GM12891 (cell line): ENCODE measurements at regions not wholly inside any gene's neighbourhood (a gene's known extent, or its start where the extent isn't known, plus 50 kb on each side); places are given as distances from the start of the nearest gene placed in this dataset.

Experiments used
- DNase-seq: peaks from one replicate; pipeline ENCODE4 v3.0.0; 2011; ENCODE audit warnings: low spot score; ENCODE audit not compliant: insufficient read length
- FAIRE-seq: peaks from 2 replicates; lab custom pipeline; 2011; peaks lifted over from hg19 to GRCh38; lab: Jason Lieb, UNC
- PAX5 ChIP-seq: IDR thresholded peaks from 2 replicates; pipeline ENCODE4 v1.6.1; 2011; ENCODE audit warnings: low read length, moderate library complexity, mild to moderate bottlenecking; ENCODE audit not compliant: insufficient read depth, severe bottlenecking
- POLR2A ChIP-seq: IDR thresholded peaks from 2 replicates; pipeline ENCODE4 v1.6.1; 2011; ENCODE audit warnings: low read depth, low read length, control low read depth
- POLR2AphosphoS5 ChIP-seq: IDR thresholded peaks from 2 replicates; pipeline ENCODE4 v1.6.1; 2011; ENCODE audit warnings: low read depth, low read length, control low read depth
- POU2F2 ChIP-seq: IDR thresholded peaks from 2 replicates; pipeline ENCODE4 v1.6.1; 2011; ENCODE audit warnings: low read depth, mild to moderate bottlenecking, control low read depth, low read length, moderate library complexity
- SPI1 ChIP-seq: IDR thresholded peaks from 2 replicates; pipeline ENCODE4 v1.6.1; 2011; ENCODE audit warnings: low read depth, low read length, control low read depth
- TAF1 ChIP-seq: IDR thresholded peaks from 2 replicates; pipeline ENCODE4 v1.6.1; 2011; ENCODE audit warnings: low read depth, low read length, control low read depth

- DNase-seq = no peak
- TF ChIP-seq PAX5 (no peak), SPI1 (0 out of 2 replicates have a peak, but pooled peaks have one; percentile 11), POLR2AphosphoS5 (no peak), POU2F2 (no peak)
- peak; percentile 38 for FAIRE-seq
These were observed 307.0 kb upstream of the ROPN1 start for GRCh38 chr3:124298951-124299350.

- FAIRE-seq = no peak
These were observed 307.9 kb upstream of the ROPN1 start for GRCh38 chr3:124299831-124300230.

GRCh38 chr3:124300416-124300815, 308.5 kb upstream of the ROPN1 start:
- DNase-seq (no peak), FAIRE-seq (no peak)
- TF ChIP-seq PAX5 = no peak
- TF ChIP-seq SPI1 = no peak
- no peak for TF ChIP-seq TAF1

More at GRCh38 chr3:124299831-124300230, 307.9 kb upstream of the ROPN1 start:
- no peak for DNase-seq
- TF ChIP-seq PAX5 = no peak

- DNase-seq (no peak), FAIRE-seq (no peak)
- TF ChIP-seq POLR2A (no peak), PAX5 (no peak), POLR2AphosphoS5 (no peak), SPI1 (no peak), TAF1 (no peak), POU2F2 (no peak)
These were observed 311.5 kb upstream of the ROPN1 start for GRCh38 chr3:124303305-124303910.

- DNase-seq (no peak), FAIRE-seq (no peak)
- TF ChIP-seq POLR2AphosphoS5 (no peak), SPI1 (no peak), TAF1 (no peak), PAX5 (no peak), POU2F2 (no peak), POLR2A (no peak)
These were observed 314.7 kb upstream of the ROPN1 start for GRCh38 chr3:124306665-124307064.

- DNase-seq (no peak), FAIRE-seq (no peak)
- TF ChIP-seq POU2F2 (no peak), TAF1 (no peak), POLR2A (no peak)
These were observed 321.7 kb upstream of the ROPN1 start for GRCh38 chr3:124313621-124314020.

- FAIRE-seq (no peak), DNase-seq (no peak)
- TF ChIP-seq TAF1 (no peak), POU2F2 (no peak), POLR2AphosphoS5 (no peak)
These were observed 323.5 kb upstream of the ROPN1 start for GRCh38 chr3:124315215-124316033.

GRCh38 chr3:124316034-124316287, 324.0 kb upstream of the ROPN1 start:
- DNase-seq (no peak), FAIRE-seq (no peak)
- no peak for TF ChIP-seq PAX5
- no peak for TF ChIP-seq POLR2AphosphoS5
- peak; percentile 19; the same call in 1 of the 2 replicates for TF ChIP-seq SPI1
- no peak for TF ChIP-seq POU2F2
- no peak for TF ChIP-seq POLR2A

GRCh38 chr3:124318014-124318413, 326.1 kb upstream of the ROPN1 start:
- FAIRE-seq (no peak), DNase-seq (no peak)
- TF ChIP-seq POLR2A (no peak), PAX5 (no peak), POU2F2 (no peak), POLR2AphosphoS5 (no peak), TAF1 (no peak), SPI1 (no peak)

- TF ChIP-seq POU2F2 (no peak), POLR2AphosphoS5 (no peak), POLR2A (no peak), TAF1 (no peak), PAX5 (no peak), SPI1 (no peak)
- FAIRE-seq (no peak), DNase-seq (no peak)
These were observed 326.7 kb upstream of the ROPN1 start for GRCh38 chr3:124318656-124319055.
